SK-N-SH treated with all-trans-retinoic acid at 6 μM for 48 hours (cell line): ENCODE measurements at regions not wholly inside any gene's neighbourhood (a gene's known extent, or its start where the extent isn't known, plus 50 kb on each side); places are given as distances from the start of the nearest gene placed in this dataset.

Source experiments
- ATAC-seq: fragments of 200-7000 bp; cut with Tn5 transposase; 3 replicates; pipeline ENCODE4 v1.9.1; 2020; ENCODE audit warnings: mild to moderate bottlenecking, moderate library complexity
- ARNTL ChIP-seq: fragments of 450-650 bp; formaldehyde crosslinking; IDR thresholded peaks from 2 replicates; pipeline ENCODE4 v1.5.0; 2020; ENCODE audit warnings: low read depth, mild to moderate bottlenecking, moderate library complexity, borderline replicate concordance
- BACH2 ChIP-seq: fragments of 250-450 bp; sonication (Bioruptor Pico); IDR thresholded peaks from 2 replicates; pipeline ENCODE4 v1.9.0; 2021; ENCODE audit warnings: mild to moderate bottlenecking, borderline replicate concordance
- ESRRG ChIP-seq: fragments of 250-450 bp; sonication (Bioruptor Pico); IDR thresholded peaks from 2 replicates; pipeline ENCODE4 v1.6.1; 2021; ENCODE audit warnings: mild to moderate bottlenecking
- GLIS3 ChIP-seq: fragments of 250-450 bp; sonication (Bioruptor Pico); IDR thresholded peaks from 2 replicates; pipeline ENCODE4 v1.5.0; 2020; ENCODE audit warnings: mild to moderate bottlenecking, moderate library complexity
- ISL1 ChIP-seq: fragments of 250-450 bp; sonication (Bioruptor Pico); IDR thresholded peaks from 2 replicates; pipeline ENCODE4 v2.1.2; 2022; ENCODE audit warnings: mild to moderate bottlenecking, moderate library complexity
- PPARA ChIP-seq: fragments of 250-450 bp; sonication (Bioruptor Pico); IDR thresholded peaks from 2 replicates; pipeline ENCODE4 v1.5.0; 2020; ENCODE audit warnings: mild to moderate bottlenecking, borderline replicate concordance
- TOX ChIP-seq: fragments of 250-450 bp; sonication (Bioruptor Pico); IDR thresholded peaks from 2 replicates; pipeline ENCODE4 v1.8.0; 2021; ENCODE audit warnings: mild to moderate bottlenecking, moderate library complexity, borderline replicate concordance
- ZC3H10 ChIP-seq: fragments of 250-450 bp; sonication (Bioruptor Pico); IDR thresholded peaks from 2 replicates; pipeline ENCODE4 v1.5.1; 2021; ENCODE audit warnings: mild to moderate bottlenecking, moderate library complexity
- ZFP3 ChIP-seq: fragments of 250-450 bp; sonication (Bioruptor Pico); IDR thresholded peaks from 2 replicates; pipeline ENCODE4 v1.5.0; 2020; ENCODE audit warnings: mild to moderate bottlenecking, moderate library complexity
- ZFP30 ChIP-seq: fragments of 450-650 bp; formaldehyde crosslinking; IDR thresholded peaks from 2 replicates; pipeline ENCODE4 v1.5.0; 2022; ENCODE audit warnings: mild to moderate bottlenecking, moderate library complexity
- ZNF70 ChIP-seq: fragments of 450-650 bp; formaldehyde crosslinking; IDR thresholded peaks from 2 replicates; pipeline ENCODE4 v1.5.0; 2020; ENCODE audit warnings: mild to moderate bottlenecking, moderate library complexity
- TF ChIP-seq, protein P1 (sequence below): fragments of 250-450 bp; sonication (Bioruptor Pico); IDR thresholded peaks from 2 replicates; pipeline ENCODE4 v1.5.1; 2021; ENCODE audit warnings: mild to moderate bottlenecking, moderate library complexity
- TF ChIP-seq, protein P2 (sequence below): fragments of 250-450 bp; sonication (Bioruptor Pico); IDR thresholded peaks from 2 replicates; pipeline ENCODE4 v1.8.0; 2020; ENCODE audit warnings: mild to moderate bottlenecking, moderate library complexity, borderline replicate concordance
- TF ChIP-seq, protein P3 (sequence below): fragments of 250-450 bp; sonication (Bioruptor Pico); IDR thresholded peaks from 2 replicates; pipeline ENCODE4 v1.8.0; 2021; ENCODE audit warnings: low read depth, mild to moderate bottlenecking, moderate library complexity, borderline replicate concordance
- TF ChIP-seq, protein P4 (sequence below): fragments of 250-450 bp; sonication (Bioruptor Pico); IDR thresholded peaks from 2 replicates; pipeline ENCODE4 v1.5.0; 2020; ENCODE audit warnings: mild to moderate bottlenecking, moderate library complexity

GRCh38 chr2:180145163-180145562 is 138.1 kb upstream of the CWC22 start:
- ATAC-seq, result no peak
- TF ChIP-seq, protein P1, sequence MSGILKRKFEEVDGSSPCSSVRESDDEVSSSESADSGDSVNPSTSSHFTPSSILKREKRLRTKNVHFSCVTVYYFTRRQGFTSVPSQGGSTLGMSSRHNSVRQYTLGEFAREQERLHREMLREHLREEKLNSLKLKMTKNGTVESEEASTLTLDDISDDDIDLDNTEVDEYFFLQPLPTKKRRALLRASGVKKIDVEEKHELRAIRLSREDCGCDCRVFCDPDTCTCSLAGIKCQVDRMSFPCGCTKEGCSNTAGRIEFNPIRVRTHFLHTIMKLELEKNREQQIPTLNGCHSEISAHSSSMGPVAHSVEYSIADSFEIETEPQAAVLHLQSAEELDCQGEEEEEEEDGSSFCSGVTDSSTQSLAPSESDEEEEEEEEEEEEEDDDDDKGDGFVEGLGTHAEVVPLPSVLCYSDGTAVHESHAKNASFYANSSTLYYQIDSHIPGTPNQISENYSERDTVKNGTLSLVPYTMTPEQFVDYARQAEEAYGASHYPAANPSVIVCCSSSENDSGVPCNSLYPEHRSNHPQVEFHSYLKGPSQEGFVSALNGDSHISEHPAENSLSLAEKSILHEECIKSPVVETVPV, result no peak
- TF ChIP-seq ISL1 (CRISPR knock-in tag), result no peak
- no peak for TF ChIP-seq ARNTL
- no peak for TF ChIP-seq ZNF70 (CRISPR knock-in tag)
- TF ChIP-seq ESRRG (CRISPR knock-in tag), result no peak
- TF ChIP-seq ZC3H10 (CRISPR knock-in tag), result no peak
- TF ChIP-seq TOX (CRISPR knock-in tag), result no peak
- TF ChIP-seq PPARA (CRISPR knock-in tag), result no peak

- TF ChIP-seq, protein P2, sequence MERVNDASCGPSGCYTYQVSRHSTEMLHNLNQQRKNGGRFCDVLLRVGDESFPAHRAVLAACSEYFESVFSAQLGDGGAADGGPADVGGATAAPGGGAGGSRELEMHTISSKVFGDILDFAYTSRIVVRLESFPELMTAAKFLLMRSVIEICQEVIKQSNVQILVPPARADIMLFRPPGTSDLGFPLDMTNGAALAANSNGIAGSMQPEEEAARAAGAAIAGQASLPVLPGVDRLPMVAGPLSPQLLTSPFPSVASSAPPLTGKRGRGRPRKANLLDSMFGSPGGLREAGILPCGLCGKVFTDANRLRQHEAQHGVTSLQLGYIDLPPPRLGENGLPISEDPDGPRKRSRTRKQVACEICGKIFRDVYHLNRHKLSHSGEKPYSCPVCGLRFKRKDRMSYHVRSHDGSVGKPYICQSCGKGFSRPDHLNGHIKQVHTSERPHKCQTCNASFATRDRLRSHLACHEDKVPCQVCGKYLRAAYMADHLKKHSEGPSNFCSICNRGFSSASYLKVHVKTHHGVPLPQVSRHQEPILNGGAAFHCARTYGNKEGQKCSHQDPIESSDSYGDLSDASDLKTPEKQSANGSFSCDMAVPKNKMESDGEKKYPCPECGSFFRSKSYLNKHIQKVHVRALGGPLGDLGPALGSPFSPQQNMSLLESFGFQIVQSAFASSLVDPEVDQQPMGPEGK (CRISPR knock-in tag), result no peak
- TF ChIP-seq, protein P3, sequence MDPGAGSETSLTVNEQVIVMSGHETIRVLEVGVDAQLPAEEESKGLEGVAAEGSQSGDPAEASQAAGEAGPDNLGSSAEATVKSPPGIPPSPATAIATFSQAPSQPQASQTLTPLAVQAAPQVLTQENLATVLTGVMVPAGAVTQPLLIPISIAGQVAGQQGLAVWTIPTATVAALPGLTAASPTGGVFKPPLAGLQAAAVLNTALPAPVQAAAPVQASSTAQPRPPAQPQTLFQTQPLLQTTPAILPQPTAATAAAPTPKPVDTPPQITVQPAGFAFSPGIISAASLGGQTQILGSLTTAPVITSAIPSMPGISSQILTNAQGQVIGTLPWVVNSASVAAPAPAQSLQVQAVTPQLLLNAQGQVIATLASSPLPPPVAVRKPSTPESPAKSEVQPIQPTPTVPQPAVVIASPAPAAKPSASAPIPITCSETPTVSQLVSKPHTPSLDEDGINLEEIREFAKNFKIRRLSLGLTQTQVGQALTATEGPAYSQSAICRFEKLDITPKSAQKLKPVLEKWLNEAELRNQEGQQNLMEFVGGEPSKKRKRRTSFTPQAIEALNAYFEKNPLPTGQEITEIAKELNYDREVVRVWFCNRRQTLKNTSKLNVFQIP (CRISPR knock-in tag), result no peak
- TF ChIP-seq, protein P1, result no peak
- TF ChIP-seq ARNTL, result no peak
- no peak for TF ChIP-seq ESRRG (CRISPR knock-in tag)
- TF ChIP-seq PPARA (CRISPR knock-in tag), result no peak
- TF ChIP-seq, protein P4, sequence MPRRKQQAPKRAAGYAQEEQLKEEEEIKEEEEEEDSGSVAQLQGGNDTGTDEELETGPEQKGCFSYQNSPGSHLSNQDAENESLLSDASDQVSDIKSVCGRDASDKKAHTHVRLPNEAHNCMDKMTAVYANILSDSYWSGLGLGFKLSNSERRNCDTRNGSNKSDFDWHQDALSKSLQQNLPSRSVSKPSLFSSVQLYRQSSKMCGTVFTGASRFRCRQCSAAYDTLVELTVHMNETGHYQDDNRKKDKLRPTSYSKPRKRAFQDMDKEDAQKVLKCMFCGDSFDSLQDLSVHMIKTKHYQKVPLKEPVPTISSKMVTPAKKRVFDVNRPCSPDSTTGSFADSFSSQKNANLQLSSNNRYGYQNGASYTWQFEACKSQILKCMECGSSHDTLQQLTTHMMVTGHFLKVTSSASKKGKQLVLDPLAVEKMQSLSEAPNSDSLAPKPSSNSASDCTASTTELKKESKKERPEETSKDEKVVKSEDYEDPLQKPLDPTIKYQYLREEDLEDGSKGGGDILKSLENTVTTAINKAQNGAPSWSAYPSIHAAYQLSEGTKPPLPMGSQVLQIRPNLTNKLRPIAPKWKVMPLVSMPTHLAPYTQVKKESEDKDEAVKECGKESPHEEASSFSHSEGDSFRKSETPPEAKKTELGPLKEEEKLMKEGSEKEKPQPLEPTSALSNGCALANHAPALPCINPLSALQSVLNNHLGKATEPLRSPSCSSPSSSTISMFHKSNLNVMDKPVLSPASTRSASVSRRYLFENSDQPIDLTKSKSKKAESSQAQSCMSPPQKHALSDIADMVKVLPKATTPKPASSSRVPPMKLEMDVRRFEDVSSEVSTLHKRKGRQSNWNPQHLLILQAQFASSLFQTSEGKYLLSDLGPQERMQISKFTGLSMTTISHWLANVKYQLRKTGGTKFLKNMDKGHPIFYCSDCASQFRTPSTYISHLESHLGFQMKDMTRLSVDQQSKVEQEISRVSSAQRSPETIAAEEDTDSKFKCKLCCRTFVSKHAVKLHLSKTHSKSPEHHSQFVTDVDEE (CRISPR knock-in tag), result no peak
- TF ChIP-seq ZFP3 (CRISPR knock-in tag), result no peak
- no peak for ATAC-seq
Measured at GRCh38 chr2:180144338-180144813, 137.3 kb upstream of the CWC22 start.

GRCh38 chr2:180143633-180144337 is 136.7 kb upstream of the CWC22 start:
- TF ChIP-seq, protein P4 (CRISPR knock-in tag), result no peak
- TF ChIP-seq BACH2 (CRISPR knock-in tag), result no peak
- TF ChIP-seq ZNF70 (CRISPR knock-in tag), result no peak
- no peak for TF ChIP-seq ARNTL
- no peak for TF ChIP-seq ZFP3 (CRISPR knock-in tag)
- TF ChIP-seq ISL1 (CRISPR knock-in tag), result no peak
- TF ChIP-seq TOX (CRISPR knock-in tag), result no peak
- TF ChIP-seq GLIS3 (CRISPR knock-in tag), result no peak
- no peak for TF ChIP-seq ZFP30 (CRISPR knock-in tag)
- ATAC-seq, result no peak
